Esophagus squamous epithelium (tissue), 4 donors: ENCODE measurements at regions not wholly inside any gene's neighbourhood (a gene's known extent, or its start where the extent isn't known, plus 50 kb on each side); places are given as distances from the start of the nearest gene placed in this dataset.

ENCODE experiments used
- CTCF ChIP-seq, 6 experiments: fragments of 450-650 bp in 4 of 6; fragments of 200-600 bp in 2 of 6; sonication (generic) in 2 of 6; IDR thresholded peaks; one replicate each; pipeline ENCODE4 v1.5.1; 2016 to 2019; ENCODE audit warnings: antibody characterized with exemption in 6 of 6, mild to moderate bottlenecking in 4 of 6, moderate library complexity in 4 of 6
- POLR2A ChIP-seq, 4 donors: fragments of 450-650 bp; IDR thresholded peaks; one replicate each; pipeline ENCODE4 v1.6.1; 2017; ENCODE audit warnings: antibody characterized with exemption in 4 of 4, mild to moderate bottlenecking in 4 of 4, moderate library complexity in 3 of 4

DNA sequence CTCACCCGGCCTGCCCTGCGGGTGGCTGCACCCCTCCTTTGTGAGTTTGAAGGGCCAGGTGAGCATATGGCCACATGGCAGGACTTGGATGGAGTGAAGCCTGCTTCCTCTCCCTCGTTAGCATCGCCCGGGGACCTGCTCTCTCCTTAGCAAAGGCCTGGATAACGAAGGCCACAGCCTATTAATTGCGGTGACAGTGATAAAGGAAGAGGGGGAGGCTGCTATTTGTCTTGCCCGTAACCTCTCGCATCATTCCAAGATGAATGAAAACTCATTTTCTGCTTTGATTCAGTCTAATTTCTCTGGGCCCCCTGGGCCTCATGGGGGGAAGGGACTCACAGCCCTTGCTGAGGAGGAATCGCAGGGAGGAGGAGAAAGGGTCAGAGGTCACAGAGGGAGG is 68.5 kb upstream of the LHX1 start:
- TF ChIP-seq CTCF (IDR thresholded peaks at IDR 0.05), result no peak
- TF ChIP-seq POLR2A (IDR thresholded peaks at IDR 0.05), result no peak
